SJSA1 (cell line): ENCODE measurements at regions not wholly inside any gene's neighbourhood (a gene's known extent, or its start where the extent isn't known, plus 50 kb on each side); places are given as distances from the start of the nearest gene placed in this dataset.
A peak's percentile ranks its signal among the peaks of the same experiment; 100 is the strongest.

Experiments used
- DNase-seq, 2 experiments: peaks; one replicate each; pipeline ENCODE4 v3.0.0-alpha.2; 2015 to 2020; ENCODE audit warnings: low spot score in 2 of 2, low read depth in 1 of 2
- H3K27ac ChIP-seq: fragments of 250-450 bp; sonication (Bioruptor Pico); 2 replicates; pipeline ENCODE4 v1.5.1; 2020; ENCODE audit warnings: mild to moderate bottlenecking, moderate library complexity
- H3K27me3 ChIP-seq: fragments of 250-450 bp; sonication (Bioruptor Pico); replicated peaks from 2 replicates; pipeline ENCODE4 v1.5.1; 2020; ENCODE audit warnings: mild to moderate bottlenecking, moderate library complexity
- H3K36me3 ChIP-seq: fragments of 250-450 bp; sonication (Bioruptor Pico); 2 replicates; pipeline ENCODE4 v1.5.1; 2020; ENCODE audit warnings: mild to moderate bottlenecking
- H3K4me1 ChIP-seq: fragments of 250-450 bp; sonication (Bioruptor Pico); replicated peaks from 2 replicates; pipeline ENCODE4 v1.6.1; 2021; ENCODE audit warnings: mild to moderate bottlenecking
- H3K4me3 ChIP-seq: fragments of 250-450 bp; sonication (Bioruptor Pico); 2 replicates; pipeline ENCODE4 v1.5.1; 2020; ENCODE audit warnings: mild to moderate bottlenecking
- H3K9me3 ChIP-seq: fragments of 250-450 bp; sonication (Bioruptor Pico); replicated peaks from 2 replicates; pipeline ENCODE4 v1.5.1; 2020; ENCODE audit warnings: mild to moderate bottlenecking

- no peak for DNase-seq
- H3K36me3 ChIP-seq: no peaks in the 10 kb centered on the region
- H3K4me1 ChIP-seq: no peaks in the 10 kb centered on the region
- H3K27me3 ChIP-seq: 0 out of 2 replicates have a peak, but pooled peaks cover 3% of the 10 kb centered on the region
- H3K4me3 ChIP-seq: no peak overlapping the region
- no peak overlapping the region for H3K27ac ChIP-seq
- H3K9me3 ChIP-seq: no peaks in the 10 kb centered on the region
These were observed 89.1 kb upstream of the SPDL1 start for GRCh38 chr5:169494383-169494935.

- Histone ChIP-seq H3K27me3 (peaks cover 5% of the 10 kb centered on the region), H3K36me3 (no peaks in the 10 kb centered on the region), H3K9me3 (no peaks in the 10 kb centered on the region), H3K27ac (no peak overlapping the region), H3K4me3 (no peak overlapping the region), H3K4me1 (no peaks in the 10 kb centered on the region)
- no peak for DNase-seq
These were observed 109.3 kb upstream of the SPDL1 start for GRCh38 chr5:169474226-169474625.

GRCh38 chr5:169472544-169472943, 111.0 kb upstream of the SPDL1 start:
- Histone ChIP-seq H3K9me3 (no peaks in the 10 kb centered on the region), H3K27ac (no peak overlapping the region), H3K27me3 (peaks cover 5% of the 10 kb centered on the region), H3K36me3 (no peaks in the 10 kb centered on the region), H3K4me1 (no peaks in the 10 kb centered on the region), H3K4me3 (no peak overlapping the region)
- DNase-seq: no peak

- no peak for DNase-seq
- H3K4me3 ChIP-seq: no peak overlapping the region
These were observed 112.6 kb upstream of the SPDL1 start for GRCh38 chr5:169471021-169471420.

GRCh38 chr5:169467041-169467771, 116.4 kb upstream of the SPDL1 start:
- Histone ChIP-seq H3K9me3 (0 out of 2 replicates have a peak, but pooled peaks cover 2% of the 10 kb centered on the region), H3K4me3 (no peak overlapping the region), H3K4me1 (peaks cover 9% of the 10 kb centered on the region), H3K27ac (no peak overlapping the region), H3K36me3 (no peaks in the 10 kb centered on the region), H3K27me3 (no peaks in the 10 kb centered on the region)
- DNase-seq: no peak

More at GRCh38 chr5:169471021-169471420, 112.6 kb upstream of the SPDL1 start:
- Histone ChIP-seq H3K9me3 (0 out of 2 replicates have a peak, but pooled peaks cover 2% of the 10 kb centered on the region), H3K36me3 (no peaks in the 10 kb centered on the region), H3K27ac (no peak overlapping the region), H3K27me3 (peaks cover 5% of the 10 kb centered on the region; the same call in 1 of the 2 replicates), H3K4me1 (peaks cover 7% of the 10 kb centered on the region)

- Histone ChIP-seq H3K27me3 (no peaks in the 10 kb centered on the region), H3K27ac (no peak overlapping the region)
- no peak for DNase-seq
These were observed 122.7 kb upstream of the SPDL1 start for GRCh38 chr5:169460896-169461295.

GRCh38 chr5:169460123-169460522, 123.5 kb upstream of the SPDL1 start:
- H3K4me3 ChIP-seq: no peak overlapping the region
- no peak overlapping the region for H3K27ac ChIP-seq
- no peaks in the 10 kb centered on the region for H3K9me3 ChIP-seq
- H3K36me3 ChIP-seq: no peaks in the 10 kb centered on the region
- 0 out of 2 replicates have a peak, but pooled peaks cover 3% of the 10 kb centered on the region for H3K4me1 ChIP-seq
- H3K27me3 ChIP-seq: no peaks in the 10 kb centered on the region
- no peak for DNase-seq

More at GRCh38 chr5:169460896-169461295, 122.7 kb upstream of the SPDL1 start:
- Histone ChIP-seq H3K36me3 (no peaks in the 10 kb centered on the region), H3K4me1 (0 out of 2 replicates have a peak, but pooled peaks cover 3% of the 10 kb centered on the region), H3K4me3 (no peak overlapping the region), H3K9me3 (no peaks in the 10 kb centered on the region)

- H3K27me3 ChIP-seq: no peaks in the 10 kb centered on the region
- H3K4me3 ChIP-seq: no peak overlapping the region
- 0 out of 2 replicates have a peak, but pooled peaks cover 3% of the 10 kb centered on the region for H3K4me1 ChIP-seq
- H3K36me3 ChIP-seq: no peaks in the 10 kb centered on the region
- H3K27ac ChIP-seq: no peak overlapping the region
- no peaks in the 10 kb centered on the region for H3K9me3 ChIP-seq
- no peak for DNase-seq
These were observed 125.4 kb upstream of the SPDL1 start for GRCh38 chr5:169458221-169458620.

- no peak for DNase-seq
- no peak overlapping the region for H3K27ac ChIP-seq
- no peaks in the 10 kb centered on the region for H3K27me3 ChIP-seq
- no peaks in the 10 kb centered on the region for H3K36me3 ChIP-seq
- H3K9me3 ChIP-seq: 0 out of 2 replicates have a peak, but pooled peaks cover 2% of the 10 kb centered on the region
- H3K4me3 ChIP-seq: no peak overlapping the region
- H3K4me1 ChIP-seq: no peaks in the 10 kb centered on the region
These were observed 133.1 kb upstream of the SPDL1 start for GRCh38 chr5:169450464-169450863.

- Histone ChIP-seq H3K27me3 (no peaks in the 10 kb centered on the region), H3K27ac (no peak overlapping the region), H3K4me1 (no peaks in the 10 kb centered on the region), H3K4me3 (no peak overlapping the region), H3K9me3 (0 out of 2 replicates have a peak, but pooled peaks cover 2% of the 10 kb centered on the region), H3K36me3 (no peaks in the 10 kb centered on the region)
- no peak for DNase-seq
These were observed 134.7 kb upstream of the SPDL1 start for GRCh38 chr5:169448826-169449225.

GRCh38 chr5:169445191-169445590, 138.4 kb upstream of the SPDL1 start:
- Histone ChIP-seq H3K9me3 (0 out of 2 replicates have a peak, but pooled peaks cover 2% of the 10 kb centered on the region), H3K36me3 (no peaks in the 10 kb centered on the region), H3K4me3 (no peak overlapping the region), H3K4me1 (peaks cover 28% of the 10 kb centered on the region), H3K27ac (no peak overlapping the region), H3K27me3 (no peaks in the 10 kb centered on the region)
- DNase-seq: no peak

- DNase-seq: no peak
- Histone ChIP-seq H3K4me3 (no peak overlapping the region), H3K27ac (no peak overlapping the region), H3K4me1 (peaks cover 34% of the 10 kb centered on the region), H3K27me3 (no peaks in the 10 kb centered on the region), H3K36me3 (no peaks in the 10 kb centered on the region), H3K9me3 (0 out of 2 replicates have a peak, but pooled peaks cover 2% of the 10 kb centered on the region)
These were observed 140.4 kb upstream of the SPDL1 start for GRCh38 chr5:169442913-169443784.

- H3K27me3 ChIP-seq: no peaks in the 10 kb centered on the region
- H3K36me3 ChIP-seq: no peaks in the 10 kb centered on the region
- no peak overlapping the region for H3K27ac ChIP-seq
- H3K9me3 ChIP-seq: 0 out of 2 replicates have a peak, but pooled peaks cover 2% of the 10 kb centered on the region
- peak in 1 of 2 experiments; percentile 61 for DNase-seq
- H3K4me1 ChIP-seq: peaks cover 38% of the 10 kb centered on the region
- no peak overlapping the region for H3K4me3 ChIP-seq
These were observed 141.1 kb upstream of the SPDL1 start for GRCh38 chr5:169442403-169442874.
